EH (cell line): ENCODE measurements at regions not wholly inside any gene's neighbourhood (a gene's known extent, or its start where the extent isn't known, plus 50 kb on each side); places are given as distances from the start of the nearest gene placed in this dataset.
"Not testable (repeated sequence)": the region's sequence is repeated elsewhere in the genome, so short reads cannot be mapped to it uniquely, and the experiment has no call there.

ENCODE experiments used
- DNase-seq: peaks from one replicate; pipeline ENCODE4 v3.0.0-alpha.2; 2015; ENCODE audit warnings: low read depth

DNA sequence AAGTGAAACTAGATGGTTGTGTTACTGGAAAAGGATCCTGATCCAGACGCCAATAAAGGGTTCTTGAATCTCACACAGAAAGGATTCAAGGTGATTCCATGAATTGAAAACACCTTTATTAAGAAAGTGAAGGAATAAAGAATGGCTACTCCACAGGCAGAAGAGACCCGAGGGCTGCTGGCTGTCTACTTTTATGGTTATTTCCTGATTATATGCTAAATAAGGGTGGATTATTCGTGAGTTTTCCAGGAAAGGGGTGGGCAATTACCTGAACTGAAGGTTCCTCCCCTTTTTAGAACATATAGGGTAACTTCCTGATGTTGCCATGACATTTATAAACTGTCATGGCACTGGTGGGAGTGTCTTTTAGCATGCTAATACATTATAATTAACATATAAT, 50.9 kb upstream of the WARS2 start:
- DNase-seq: no peak

DNA sequence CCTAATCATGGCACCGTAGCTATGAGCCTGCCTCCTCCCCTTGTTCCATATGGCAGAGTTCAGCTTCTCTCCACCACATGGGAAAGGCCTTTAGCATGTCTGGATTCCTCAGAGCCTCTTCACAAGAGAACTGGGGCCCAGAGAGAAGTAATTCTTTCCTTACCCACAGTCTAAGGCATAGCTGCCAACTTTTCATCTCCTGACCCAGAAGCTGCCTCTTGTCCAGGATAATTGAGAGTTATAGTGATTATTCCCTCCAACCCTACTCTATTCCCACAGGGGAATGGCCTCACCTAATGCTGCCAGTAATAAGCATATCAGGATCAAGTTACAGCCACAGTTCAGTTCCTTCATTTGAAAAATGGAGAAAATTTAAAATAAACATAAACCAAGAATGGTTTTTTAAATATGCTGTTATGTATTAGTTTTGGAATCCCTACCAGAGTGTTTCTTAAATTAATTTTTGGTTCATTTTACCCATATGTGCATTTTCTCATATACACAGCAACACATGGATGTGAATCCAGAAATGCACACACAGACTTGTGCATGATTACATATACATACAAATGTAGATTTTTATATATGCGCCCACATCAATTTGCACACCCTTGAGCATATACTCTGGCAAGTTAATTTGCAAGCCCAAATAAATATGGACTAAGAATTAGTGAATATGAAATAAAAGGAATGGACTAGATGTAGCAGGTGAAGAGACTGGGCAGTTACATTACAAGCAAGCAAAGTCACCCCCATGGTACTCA, 63.9 kb upstream of the WARS2 start:
- no peak for DNase-seq

DNA sequence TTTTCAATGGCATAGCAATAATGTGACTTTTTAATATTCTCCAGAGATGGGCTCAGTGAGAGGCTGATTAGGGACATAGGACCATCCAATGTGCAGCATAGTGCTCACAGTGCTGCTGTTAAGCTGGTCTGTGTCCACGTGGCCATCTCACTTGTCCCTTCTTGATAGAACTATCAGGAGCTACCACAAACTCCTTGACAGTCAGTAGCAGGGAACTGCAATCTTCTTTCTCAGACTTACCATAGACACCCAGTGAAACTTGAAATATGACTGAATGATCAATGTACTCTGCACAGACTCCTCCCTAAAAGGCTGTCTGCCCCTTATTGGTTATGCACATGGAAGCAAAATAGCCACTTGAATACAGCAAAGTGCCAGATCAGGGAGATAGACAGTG, 64.5 kb upstream of the WARS2 start:
- DNase-seq: no peak

DNA sequence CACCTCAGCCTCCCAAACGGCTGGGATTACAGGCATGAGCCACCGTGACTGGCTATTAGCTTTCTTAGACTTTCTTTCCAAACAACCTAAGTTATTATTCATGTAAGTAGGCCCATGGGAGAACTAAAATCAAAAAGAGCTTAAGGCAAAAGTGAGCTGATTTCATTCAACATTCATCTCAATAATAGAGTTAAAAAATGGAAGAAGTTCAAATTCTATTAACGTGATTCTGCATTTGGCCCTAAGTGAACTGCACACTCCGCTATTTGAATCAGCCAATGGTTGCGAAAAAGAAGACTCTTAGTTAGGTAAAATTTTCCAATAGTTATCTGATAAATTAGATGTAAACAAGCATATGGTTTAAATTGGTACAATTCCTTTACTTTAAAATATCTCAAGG, 68.6 kb upstream of the WARS2 start:
- DNase-seq: no peak

DNA sequence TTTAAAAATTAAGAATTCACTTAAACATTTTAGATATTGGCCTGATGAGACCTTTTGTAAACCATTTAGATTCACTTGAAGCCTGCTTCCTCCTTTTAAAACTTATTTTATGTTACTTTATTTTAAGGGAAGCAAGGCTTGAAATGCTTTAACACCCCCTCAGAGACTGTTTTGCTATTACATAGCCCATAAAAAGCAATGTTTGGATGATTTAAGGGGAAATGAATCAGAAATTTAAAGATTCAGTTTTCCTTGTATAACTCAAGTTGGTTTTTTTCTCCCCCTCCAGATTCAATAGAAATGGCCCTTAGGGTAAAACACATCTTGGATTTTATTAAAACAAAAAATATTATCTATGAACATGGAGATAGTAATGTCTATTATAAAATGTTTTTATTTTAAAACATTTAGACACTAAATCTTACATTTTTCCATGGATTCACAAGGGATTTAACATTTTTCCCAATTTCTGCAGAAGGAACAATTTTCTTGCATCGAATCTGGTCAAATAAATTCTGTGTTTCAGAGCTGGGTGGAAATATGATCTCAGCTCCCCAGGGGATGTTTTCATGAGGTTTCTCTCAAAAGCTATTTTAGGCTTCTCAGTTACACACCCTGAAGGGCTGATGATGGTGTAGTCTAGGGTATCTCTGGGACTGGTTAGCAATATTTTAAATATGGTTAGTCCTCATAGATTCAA, 69.3 kb upstream of the WARS2 start:
- peak; percentile 34 for DNase-seq

DNA sequence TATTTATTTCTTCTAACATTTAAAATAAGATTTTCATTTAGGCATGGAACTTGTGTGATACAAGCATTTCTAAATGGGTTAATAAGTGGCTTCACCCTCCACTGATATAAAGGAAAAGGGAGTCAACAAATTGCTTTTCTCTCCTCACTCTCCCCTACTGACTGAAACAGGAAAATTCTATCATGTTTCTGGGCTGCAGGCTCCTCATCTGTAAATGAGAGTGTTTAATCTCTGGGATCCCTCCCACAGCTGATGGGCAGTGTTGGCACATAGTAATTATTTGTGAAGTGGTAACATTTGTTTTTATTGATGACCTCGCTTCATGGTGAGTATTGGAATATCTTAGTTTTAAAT, 69.8 kb upstream of the WARS2 start:
- DNase-seq: no peak

DNA sequence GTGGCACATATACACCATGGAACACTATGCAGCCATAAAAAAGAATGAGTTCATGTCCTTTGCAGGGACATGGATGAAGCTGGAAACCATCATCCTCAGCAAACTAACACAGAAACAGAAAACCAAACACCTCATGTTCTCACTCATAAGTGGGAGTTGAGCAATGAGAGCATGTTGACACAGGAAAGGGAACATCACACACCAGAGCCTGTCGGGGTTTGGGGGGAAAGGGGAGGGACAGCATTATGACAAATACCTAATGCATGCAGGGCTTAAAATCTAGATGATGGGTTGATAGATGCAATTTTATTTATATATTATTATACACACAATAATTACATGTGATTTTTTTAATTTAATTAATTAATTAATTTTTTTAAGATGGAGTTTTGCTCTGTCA, 72.8 kb upstream of the WARS2 start:
- DNase-seq: not testable (repeated sequence)

DNA sequence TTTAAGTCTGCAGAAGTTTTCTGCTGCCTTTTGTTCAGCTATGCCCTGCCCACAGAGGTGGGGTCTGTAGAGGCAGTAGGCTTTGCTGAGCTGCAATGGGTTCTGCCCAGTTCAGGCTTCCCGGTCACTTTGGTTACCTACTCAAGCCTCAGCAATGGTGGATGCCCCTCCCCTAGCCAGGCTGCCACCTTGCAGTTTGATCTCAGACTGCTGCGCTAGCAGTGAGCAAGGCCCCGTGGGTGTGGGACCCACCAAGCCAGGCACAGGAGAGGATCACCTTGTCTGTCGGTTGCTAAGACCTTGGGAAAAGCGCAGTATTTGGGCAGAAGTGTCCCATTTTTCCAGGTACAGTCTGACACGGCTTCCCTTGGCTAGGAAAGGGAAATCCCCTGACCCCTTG, 74.5 kb upstream of the WARS2 start:
- not testable (repeated sequence) for DNase-seq

DNA sequence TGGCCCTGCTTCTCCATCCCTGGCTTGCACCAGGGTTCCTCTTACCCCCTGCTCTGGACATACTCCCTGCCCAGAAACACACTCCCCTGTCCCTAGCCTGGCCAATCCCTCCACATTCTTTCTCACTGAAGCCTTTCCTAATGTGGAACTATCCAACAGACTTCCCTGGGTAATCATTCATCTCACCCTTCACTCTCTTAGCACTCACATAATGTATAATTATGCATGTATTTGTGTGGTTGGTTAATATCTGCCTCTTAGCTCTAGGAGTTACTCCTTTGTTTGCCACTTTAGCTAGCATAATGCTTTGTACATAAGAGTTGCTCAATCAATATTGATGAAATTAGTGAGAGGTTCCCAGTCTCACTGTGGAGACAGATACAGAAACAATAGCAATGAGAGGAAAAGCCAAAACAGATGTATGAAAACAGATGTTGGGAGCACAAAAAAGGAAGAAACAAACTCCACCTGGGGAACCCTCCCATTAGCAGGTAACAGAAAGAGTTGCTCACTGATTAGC, 76.9 kb upstream of the WARS2 start:
- no peak for DNase-seq

DNA sequence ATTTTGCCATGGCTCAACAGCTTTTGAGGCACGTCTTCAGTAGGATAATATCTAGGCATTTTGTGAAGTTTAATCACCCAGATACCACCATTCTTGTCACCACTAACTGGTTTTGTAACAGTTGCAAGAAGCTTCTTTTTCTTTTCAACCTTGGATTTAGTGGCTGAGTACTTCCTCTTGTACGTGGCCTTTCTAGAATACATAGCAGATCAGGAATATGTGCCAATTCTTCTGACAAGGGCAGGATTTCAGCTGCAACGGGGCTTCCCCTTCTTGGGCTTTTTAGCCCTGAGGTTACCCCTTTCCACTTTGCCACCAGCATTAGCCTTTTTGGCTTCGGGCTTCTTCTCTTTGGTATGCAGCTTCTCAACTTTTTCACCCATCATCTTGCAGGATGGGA, 79.3 kb upstream of the WARS2 start:
- no peak for DNase-seq

DNA sequence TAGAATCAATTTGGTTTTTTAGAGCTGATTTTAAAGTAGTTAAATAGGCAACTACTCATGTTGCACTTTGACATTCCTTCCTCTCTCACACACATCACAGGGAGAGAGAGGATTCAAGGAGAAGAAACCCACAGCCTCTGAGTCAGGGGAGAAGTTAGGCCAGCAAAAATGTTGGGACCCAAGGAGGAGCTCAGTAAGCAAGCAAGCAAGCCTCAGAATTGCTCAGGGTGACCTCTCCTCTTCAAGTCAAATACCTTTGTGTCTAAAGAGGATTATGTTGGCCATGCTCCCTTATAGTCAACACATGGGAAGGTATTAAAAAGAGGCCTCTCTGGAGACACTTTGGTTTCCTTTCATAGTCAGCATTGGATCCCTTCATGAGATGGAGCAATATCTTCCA, 80.5 kb upstream of the WARS2 start:
- DNase-seq: peak; percentile 60

DNA sequence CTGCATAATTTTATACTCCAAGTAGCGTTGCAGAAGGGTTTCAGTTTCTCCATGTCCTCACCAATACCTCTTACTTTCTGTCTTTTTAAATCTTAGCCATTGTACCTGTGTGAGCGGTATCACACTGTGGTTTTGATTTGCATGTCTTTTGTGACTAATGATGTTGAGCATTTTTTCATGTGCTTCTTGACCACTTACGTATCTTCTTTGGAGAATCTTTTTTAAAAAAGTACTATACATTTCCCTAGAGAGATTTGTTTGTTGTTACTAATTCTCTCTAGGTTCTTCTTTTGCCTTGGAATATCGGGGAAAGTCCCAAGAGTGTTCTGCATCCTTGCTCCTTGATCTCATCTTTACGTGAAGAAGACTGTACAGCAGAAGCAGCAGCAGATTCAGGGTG, 81.8 kb upstream of the WARS2 start:
- no peak for DNase-seq

DNA sequence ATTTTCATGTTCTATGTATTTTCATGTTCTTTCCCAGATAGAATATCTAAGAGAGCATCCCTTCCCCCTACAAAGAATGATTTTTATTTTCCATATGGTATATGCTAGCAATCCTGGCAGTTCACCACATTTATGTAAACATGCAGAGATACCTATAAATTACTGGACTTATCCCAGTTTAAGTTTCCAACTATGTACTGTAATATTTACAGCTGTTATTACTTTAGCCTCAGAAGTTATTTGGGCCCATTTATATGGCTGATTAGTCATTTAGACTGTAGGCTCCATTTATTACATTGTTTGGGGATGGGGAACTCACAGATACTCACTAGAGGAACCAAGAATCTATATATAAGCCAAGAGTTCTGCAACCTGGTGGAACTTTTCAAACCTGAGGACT, 84.8 kb upstream of the WARS2 start:
- DNase-seq: no peak

DNA sequence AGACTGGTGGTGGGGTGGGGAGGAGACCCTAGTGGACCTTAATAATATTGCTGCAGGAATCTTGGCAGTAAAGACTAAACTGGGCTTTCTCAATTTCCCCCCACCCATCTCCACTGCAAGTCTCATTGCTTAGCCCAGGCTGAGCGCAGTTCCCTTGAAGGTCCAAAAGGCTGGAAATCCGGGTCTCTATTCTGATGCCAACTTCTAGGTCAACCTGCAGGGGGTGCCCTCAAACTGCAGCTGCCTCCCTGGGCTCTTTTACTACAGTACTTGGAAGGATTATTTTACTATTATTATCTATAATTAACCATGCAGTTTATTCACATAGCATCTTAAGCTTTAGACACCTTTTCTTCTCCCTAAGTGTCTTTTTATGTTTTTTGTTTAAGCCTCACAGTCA, 85.4 kb upstream of the WARS2 start:
- DNase-seq: no peak

DNA sequence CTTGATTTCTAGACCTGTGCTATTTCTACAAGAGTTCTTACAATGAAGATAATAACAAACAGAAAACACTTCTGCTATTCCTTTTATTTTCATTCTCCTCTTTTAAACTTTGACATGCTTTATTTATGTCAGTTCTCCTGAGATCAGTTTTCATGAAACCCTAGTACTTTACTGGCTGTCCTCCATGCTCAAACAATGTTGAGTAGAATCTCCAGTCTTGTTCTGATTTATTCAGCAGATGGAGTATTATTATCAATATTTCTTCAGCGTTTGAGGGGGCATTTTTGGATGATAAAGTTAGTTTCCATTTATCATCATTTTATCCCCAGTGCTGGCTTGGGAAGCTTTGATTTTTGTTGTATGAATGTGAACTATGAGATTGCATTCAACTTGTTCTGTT, 85.9 kb upstream of the WARS2 start:
- DNase-seq: no peak

DNA sequence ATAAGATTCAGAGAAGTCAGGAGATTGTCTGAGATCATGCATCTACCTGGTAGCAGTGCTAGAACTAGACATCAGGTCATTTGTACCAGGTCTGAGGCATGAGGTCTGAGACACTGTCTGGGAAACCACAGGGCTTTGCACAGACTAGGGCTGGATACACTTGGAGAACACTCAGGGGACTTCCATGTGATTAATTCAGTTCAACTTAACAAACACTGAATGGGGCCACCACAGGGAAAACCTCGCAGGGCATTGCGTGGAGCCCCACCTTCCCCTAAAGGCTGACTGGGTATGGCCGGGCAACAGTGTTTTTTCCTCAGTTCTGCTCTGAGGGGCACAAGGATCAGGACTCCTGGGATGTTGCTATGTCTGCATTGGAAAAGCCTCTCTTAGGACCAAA, 86.5 kb upstream of the WARS2 start:
- no peak for DNase-seq

DNA sequence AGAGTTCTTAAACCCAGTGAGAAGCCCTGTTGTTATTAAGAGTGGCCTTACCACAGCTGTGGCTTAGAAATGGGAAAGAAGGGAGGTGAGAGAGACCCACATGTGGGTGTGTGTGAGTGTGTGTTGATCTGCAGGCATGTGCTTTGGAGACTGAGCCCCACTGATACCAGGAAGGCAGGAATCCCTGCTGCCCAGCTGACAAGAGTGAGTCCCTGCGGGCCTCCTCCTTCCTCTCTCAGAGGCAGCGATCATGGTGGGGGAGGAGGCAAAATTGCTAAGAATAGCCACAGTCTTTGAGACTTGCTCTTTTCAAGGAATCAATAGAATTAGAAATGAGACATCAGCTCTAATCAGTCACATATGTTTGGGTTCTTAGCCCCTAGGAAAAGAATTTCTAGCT, 87.0 kb upstream of the WARS2 start:
- no peak for DNase-seq

DNA sequence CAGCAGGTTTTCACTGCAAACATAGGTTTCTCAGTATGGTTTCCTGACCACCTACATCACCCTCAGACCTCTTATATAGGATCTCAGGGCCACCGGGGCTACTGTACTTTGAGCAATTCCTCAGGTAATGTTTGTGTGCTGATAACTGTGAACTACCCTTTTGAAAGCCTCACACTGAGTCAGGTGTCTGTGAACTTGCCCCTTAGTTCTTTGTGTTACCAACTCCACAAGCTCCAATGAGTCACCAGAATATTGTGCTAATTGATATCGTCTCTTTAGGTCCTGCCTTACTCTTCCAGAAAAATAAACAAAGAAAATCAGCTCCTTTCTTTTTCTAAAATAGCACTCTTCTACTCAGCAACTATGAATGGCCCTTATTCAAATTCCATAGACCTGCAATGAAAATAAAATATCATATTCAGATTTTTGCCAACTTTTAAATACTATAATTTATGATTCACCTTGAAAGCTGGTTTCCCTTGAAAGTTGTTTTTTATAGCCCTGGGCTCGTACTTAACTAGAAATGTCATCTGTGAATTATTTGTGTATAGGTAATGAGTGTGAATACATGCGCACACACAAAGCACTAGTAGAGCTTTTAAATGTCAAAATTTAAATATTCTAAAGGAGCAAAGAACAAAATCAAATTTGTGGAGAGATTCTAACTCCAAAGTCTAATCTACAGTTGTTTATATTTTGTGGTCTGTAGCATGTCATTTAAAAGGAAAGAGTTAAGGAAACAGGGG, 88.1 kb upstream of the WARS2 start:
- DNase-seq: no peak

DNA sequence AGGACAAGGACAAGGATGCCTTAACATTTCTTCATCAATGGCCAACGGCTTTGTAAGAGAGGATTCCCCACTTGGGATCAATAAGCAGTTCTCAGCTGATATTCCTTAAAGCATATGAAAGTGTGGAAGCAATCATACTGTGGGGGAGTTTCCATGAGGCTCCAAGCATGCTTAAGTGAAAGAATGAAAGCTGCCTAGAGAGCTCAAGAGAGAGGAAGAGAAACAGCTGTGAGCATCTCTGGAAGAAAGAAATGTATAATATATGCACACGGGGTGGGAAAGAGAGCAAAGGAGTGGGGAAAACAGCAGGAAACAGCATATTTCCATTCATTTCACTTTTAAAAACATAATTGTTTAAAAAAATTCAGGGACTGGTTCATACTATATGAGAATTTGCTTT, 94.7 kb upstream of the WARS2 start:
- no peak for DNase-seq

DNA sequence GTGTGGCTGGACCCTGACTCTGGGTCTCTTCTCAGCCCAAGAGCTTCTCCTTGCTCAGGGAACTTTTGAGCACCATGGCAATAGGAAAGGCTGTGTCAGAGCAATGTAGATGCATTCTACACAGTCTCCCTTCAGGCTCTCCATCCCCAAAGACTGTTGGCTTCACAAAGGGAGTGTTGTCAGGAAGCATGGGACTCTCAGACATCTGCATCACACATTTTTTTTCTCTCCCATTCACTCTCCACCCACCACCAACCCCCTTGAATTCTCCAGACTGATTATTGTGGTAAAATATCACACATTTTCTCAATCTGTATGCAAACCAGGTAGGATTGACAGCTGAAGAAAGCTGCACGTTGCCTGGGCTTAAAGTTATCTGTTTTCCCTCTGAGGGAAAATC, 105.4 kb upstream of the WARS2 start:
- no peak for DNase-seq

DNA sequence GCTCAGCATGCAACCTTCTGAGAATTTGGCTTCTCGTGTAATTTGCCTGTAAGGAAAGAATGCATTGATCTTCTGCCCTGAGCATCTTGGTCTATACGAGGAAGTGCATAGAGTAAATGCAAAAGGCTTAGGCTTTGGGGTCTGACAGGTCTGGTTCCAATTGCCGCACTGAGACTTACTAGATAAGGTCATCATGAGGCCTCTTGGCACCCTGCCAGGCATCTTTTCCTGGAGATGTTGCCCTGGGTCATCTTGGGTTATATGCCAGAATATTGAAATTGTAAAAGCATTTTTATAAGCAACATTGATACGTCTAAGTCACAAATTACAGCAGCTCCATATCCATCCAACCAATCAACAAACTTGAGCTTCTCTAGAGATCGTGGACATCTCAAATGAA, 108.8 kb upstream of the WARS2 start:
- DNase-seq: no peak

DNA sequence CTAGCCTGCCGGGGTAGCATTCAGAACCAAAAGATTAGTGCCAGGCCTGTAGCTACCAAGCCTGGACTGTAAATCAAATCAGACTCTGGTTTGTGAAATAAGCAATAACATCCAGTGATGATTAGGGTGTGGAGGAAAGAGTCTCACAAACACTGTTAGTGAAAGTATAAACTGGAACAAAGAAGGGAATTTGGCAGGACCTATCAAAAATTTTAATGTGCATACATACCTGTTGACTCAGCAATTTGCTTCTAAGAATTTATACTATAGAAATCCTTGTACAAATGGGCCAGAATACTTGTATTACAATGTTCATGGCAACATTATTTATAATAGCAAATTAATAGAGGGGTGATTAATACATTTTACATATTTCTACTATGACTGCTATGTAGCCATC, 109.8 kb upstream of the WARS2 start:
- DNase-seq: no peak

DNA sequence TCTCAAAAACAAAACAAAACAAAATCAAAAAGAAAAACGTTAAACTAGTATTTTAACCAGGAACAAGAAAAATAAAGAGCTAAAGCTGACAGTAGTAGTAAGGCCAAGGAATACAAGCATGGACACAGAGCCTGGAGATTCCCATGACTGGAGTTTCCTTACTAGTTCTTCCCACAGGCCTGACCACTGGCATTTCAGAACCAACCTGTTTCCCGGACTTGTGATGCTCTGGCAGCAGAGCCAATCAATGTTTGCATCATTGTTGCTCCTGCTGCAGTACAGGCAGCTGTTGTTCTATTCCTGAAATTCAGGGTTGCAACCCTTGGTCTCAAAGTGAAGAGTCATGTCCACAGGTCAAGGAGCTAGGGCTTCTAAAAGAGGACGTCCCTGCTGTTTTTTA, 111.3 kb upstream of the WARS2 start:
- no peak for DNase-seq
